Skin of body (tissue), 1 donor: ENCODE measurements at regions not wholly inside any gene's neighbourhood (a gene's known extent, or its start where the extent isn't known, plus 50 kb on each side); places are given as distances from the start of the nearest gene placed in this dataset.
"Not testable (repeated sequence)": the region's sequence is repeated elsewhere in the genome, so short reads cannot be mapped to it uniquely, and the experiment has no call there.

Experiments used
- DNase-seq: peaks from one replicate; lab custom pipeline; 2025; lab: John Stamatoyannopoulos, UW

- DNase-seq = no peak
These were observed 62.0 kb downstream of the CAVIN4 start for GRCh38 chr9:100639854-100640253.

GRCh38 chr9:100640447-100641050 lies 62.7 kb downstream of the CAVIN4 start:
- DNase-seq = no peak

- DNase-seq = no peak
These were observed 63.3 kb downstream of the CAVIN4 start for GRCh38 chr9:100641166-100641565.

- DNase-seq = no peak
These were observed 75.0 kb downstream of the CAVIN4 start for GRCh38 chr9:100652850-100653249.

- DNase-seq = no peak
These were observed 75.9 kb downstream of the CAVIN4 start for GRCh38 chr9:100653643-100654334.

- not testable (repeated sequence) for DNase-seq
These were observed 79.0 kb downstream of the CAVIN4 start for GRCh38 chr9:100656851-100657250.

- no peak for DNase-seq
These were observed 83.8 kb downstream of the CAVIN4 start for GRCh38 chr9:100661668-100662067.

- no peak for DNase-seq
These were observed 84.2 kb downstream of the CAVIN4 start for GRCh38 chr9:100662122-100662521.

- DNase-seq = no peak
These were observed 89.6 kb downstream of the CAVIN4 start for GRCh38 chr9:100667448-100667847.

- no peak for DNase-seq
These were observed 90.1 kb downstream of the CAVIN4 start for GRCh38 chr9:100668024-100668423.

- DNase-seq = no peak
These were observed 92.1 kb downstream of the CAVIN4 start for GRCh38 chr9:100669968-100670367.

- DNase-seq = no peak
These were observed 92.8 kb downstream of the CAVIN4 start for GRCh38 chr9:100670719-100671118.

- no peak for DNase-seq
These were observed 94.0 kb downstream of the CAVIN4 start for GRCh38 chr9:100671898-100672297.

- no peak for DNase-seq
These were observed 95.4 kb downstream of the CAVIN4 start for GRCh38 chr9:100673249-100673648.

- DNase-seq = no peak
These were observed 96.7 kb downstream of the CAVIN4 start for GRCh38 chr9:100674419-100675122.

- DNase-seq = no peak
These were observed 102.0 kb downstream of the CAVIN4 start for GRCh38 chr9:100679834-100680233.

GRCh38 chr9:100686420-100686819 lies 108.5 kb downstream of the CAVIN4 start:
- no peak for DNase-seq

- DNase-seq = no peak
These were observed 111.8 kb downstream of the CAVIN4 start for GRCh38 chr9:100689635-100690034.

- DNase-seq = no peak
These were observed 112.6 kb downstream of the CAVIN4 start for GRCh38 chr9:100690438-100690837.

- DNase-seq = no peak
These were observed 119.5 kb downstream of the CAVIN4 start for GRCh38 chr9:100697339-100697738.

GRCh38 chr9:100698945-100699344 lies 121.1 kb downstream of the CAVIN4 start:
- DNase-seq = no peak

GRCh38 chr9:100699668-100700067 lies 121.8 kb downstream of the CAVIN4 start:
- DNase-seq = no peak
